Neural progenitor cell (in vitro differentiated cells): ENCODE measurements at regions not wholly inside any gene's neighbourhood (a gene's known extent, or its start where the extent isn't known, plus 50 kb on each side); places are given as distances from the start of the nearest gene placed in this dataset.

Experiments
- DNase-seq: peaks from one replicate; pipeline ENCODE4 v3.0.0-alpha.2; 2016; ENCODE audit warnings: low spot score
- H2AFZ ChIP-seq: fragments of 200-600 bp; sonication (generic); replicated peaks from 2 replicates; pipeline ENCODE4 v1.6.1; 2016; ENCODE audit warnings: antibody characterized with exemption
- H3F3A ChIP-seq: fragments of 200-600 bp; sonication (generic); 2 replicates; pipeline ENCODE4 v1.6.1; 2016; ENCODE audit warnings: antibody characterized with exemption, low read depth
- H3K27ac ChIP-seq: fragments of 200-600 bp; sonication (generic); 2 replicates; pipeline ENCODE4 v1.5.1; 2016; ENCODE audit warnings: mild to moderate bottlenecking
- H3K27me3 ChIP-seq: fragments of 200-600 bp; sonication (generic); 2 replicates; pipeline ENCODE4 v1.6.1; 2016; ENCODE audit warnings: mild to moderate bottlenecking, moderate library complexity
- H3K36me3 ChIP-seq: fragments of 200-600 bp; sonication (generic); 2 replicates; pipeline ENCODE4 v1.5.1; 2016
- H3K4me1 ChIP-seq: fragments of 200-600 bp; sonication (generic); 2 replicates; pipeline ENCODE4 v1.6.1; 2016; ENCODE audit warnings: mixed run types
- H3K4me2 ChIP-seq: fragments of 200-600 bp; sonication (generic); 2 replicates; pipeline ENCODE4 v1.6.1; 2016
- H3K4me3 ChIP-seq: fragments of 200-600 bp; sonication (generic); 2 replicates; pipeline ENCODE4 v1.5.1; 2016
- H3K79me2 ChIP-seq: fragments of 200-600 bp; sonication (generic); 2 replicates; pipeline ENCODE4 v1.6.1; 2016; ENCODE audit warnings: low read depth
- H3K9ac ChIP-seq: fragments of 200-600 bp; sonication (generic); 2 replicates; pipeline ENCODE4 v1.6.1; 2016
- H3K9me3 ChIP-seq: fragments of 200-600 bp; sonication (generic); 2 replicates; pipeline ENCODE4 v1.5.1; 2016; ENCODE audit warnings: low read depth
- H4K20me1 ChIP-seq: fragments of 200-600 bp; sonication (generic); 2 replicates; pipeline ENCODE4 v1.6.1; 2016; ENCODE audit warnings: low read depth
- H3K27ac Mint-ChIP-seq: 3 replicates; pipeline ENCODE4 v1.8.0; 2021; ENCODE audit warnings: mixed read lengths
- H3K27me3 Mint-ChIP-seq: 2 replicates; pipeline ENCODE4 v1.8.0; 2022; ENCODE audit warnings: low read depth, mild to moderate bottlenecking, inconsistent platforms, moderate library complexity, mixed read lengths; ENCODE audit not compliant: insufficient read depth
- H3K36me3 Mint-ChIP-seq: 3 replicates; pipeline ENCODE4 v1.8.0; 2021; ENCODE audit warnings: mixed read lengths
- H3K4me1 Mint-ChIP-seq: 3 replicates; pipeline ENCODE4 v1.8.0; 2021; ENCODE audit warnings: mixed read lengths
- H3K4me3 Mint-ChIP-seq: 3 replicates; pipeline ENCODE4 v1.8.0; 2021; ENCODE audit warnings: mild to moderate bottlenecking, moderate library complexity, mixed read lengths
- H3K9me3 Mint-ChIP-seq: 3 replicates; pipeline ENCODE4 v1.8.0; 2020; ENCODE audit warnings: mixed read lengths
- EZH2 ChIP-seq: fragments of 200-600 bp; sonication (generic); IDR thresholded peaks from 2 replicates; pipeline ENCODE4 v1.6.1; 2017; ENCODE audit warnings: antibody characterized with exemption, mild to moderate bottlenecking, moderate library complexity
- EZH2phosphoT487 ChIP-seq: fragments of 200-600 bp; sonication (generic); IDR thresholded peaks from 2 replicates; pipeline ENCODE4 v1.6.1; 2017; ENCODE audit warnings: antibody characterized with exemption
- TF ChIP-seq, protein P1 (sequence below): fragments of 200-600 bp; sonication (generic); IDR thresholded peaks from 2 replicates; pipeline ENCODE4 v1.5.1; 2017; ENCODE audit warnings: antibody characterized with exemption, mild to moderate bottlenecking

DNA sequence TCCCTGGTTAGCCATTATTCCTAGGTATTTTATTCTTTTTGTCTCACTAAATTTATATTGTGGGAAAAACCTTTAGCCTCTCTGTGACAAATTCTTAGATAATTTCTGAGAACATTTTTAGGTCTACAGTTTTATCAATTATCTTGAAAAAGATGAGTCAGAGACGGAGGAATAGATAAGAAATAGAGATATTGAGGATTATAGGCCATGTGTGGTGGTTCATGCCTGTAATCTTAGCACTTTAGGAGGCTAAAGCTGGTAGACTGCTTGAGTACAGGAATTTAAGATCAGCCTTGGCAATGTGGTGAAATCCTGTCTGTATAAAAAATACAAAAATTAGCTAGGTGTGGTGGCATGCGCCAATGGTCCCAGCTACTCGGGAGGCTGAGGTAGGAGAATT is 960.2 kb downstream of the SQOR start:
- H3K9me3 Mint-ChIP-seq = peaks cover 4% of the 10 kb centered on the region
- no peaks in the 10 kb centered on the region for H3K79me2 ChIP-seq
- no peaks in the 10 kb centered on the region for H3K4me1 ChIP-seq
- H4K20me1 ChIP-seq = no peaks in the 10 kb centered on the region
- H3K27ac ChIP-seq = no peak overlapping the region
- H3K4me3 ChIP-seq = no peak overlapping the region
- TF ChIP-seq, protein P1, sequence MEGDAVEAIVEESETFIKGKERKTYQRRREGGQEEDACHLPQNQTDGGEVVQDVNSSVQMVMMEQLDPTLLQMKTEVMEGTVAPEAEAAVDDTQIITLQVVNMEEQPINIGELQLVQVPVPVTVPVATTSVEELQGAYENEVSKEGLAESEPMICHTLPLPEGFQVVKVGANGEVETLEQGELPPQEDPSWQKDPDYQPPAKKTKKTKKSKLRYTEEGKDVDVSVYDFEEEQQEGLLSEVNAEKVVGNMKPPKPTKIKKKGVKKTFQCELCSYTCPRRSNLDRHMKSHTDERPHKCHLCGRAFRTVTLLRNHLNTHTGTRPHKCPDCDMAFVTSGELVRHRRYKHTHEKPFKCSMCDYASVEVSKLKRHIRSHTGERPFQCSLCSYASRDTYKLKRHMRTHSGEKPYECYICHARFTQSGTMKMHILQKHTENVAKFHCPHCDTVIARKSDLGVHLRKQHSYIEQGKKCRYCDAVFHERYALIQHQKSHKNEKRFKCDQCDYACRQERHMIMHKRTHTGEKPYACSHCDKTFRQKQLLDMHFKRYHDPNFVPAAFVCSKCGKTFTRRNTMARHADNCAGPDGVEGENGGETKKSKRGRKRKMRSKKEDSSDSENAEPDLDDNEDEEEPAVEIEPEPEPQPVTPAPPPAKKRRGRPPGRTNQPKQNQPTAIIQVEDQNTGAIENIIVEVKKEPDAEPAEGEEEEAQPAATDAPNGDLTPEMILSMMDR = no peak
- TF ChIP-seq EZH2 (no peak), EZH2phosphoT487 (no peak)
- H3K27me3 ChIP-seq = no peaks in the 10 kb centered on the region
- no peak for DNase-seq
- H3K36me3 Mint-ChIP-seq = no peaks in the 10 kb centered on the region
- H3K4me2 ChIP-seq = no peak overlapping the region
- H3F3A ChIP-seq = no peaks in the 10 kb centered on the region
- no peak overlapping the region for H3K9ac ChIP-seq
- no peaks in the 10 kb centered on the region for H3K27me3 Mint-ChIP-seq
- no peaks in the 10 kb centered on the region for H3K4me1 Mint-ChIP-seq
- H3K4me3 Mint-ChIP-seq = no peak overlapping the region
- H3K27ac Mint-ChIP-seq = no peak overlapping the region
- no peak overlapping the region for H2AFZ ChIP-seq
- H3K36me3 ChIP-seq = no peaks in the 10 kb centered on the region
- H3K9me3 ChIP-seq = no peaks in the 10 kb centered on the region

DNA sequence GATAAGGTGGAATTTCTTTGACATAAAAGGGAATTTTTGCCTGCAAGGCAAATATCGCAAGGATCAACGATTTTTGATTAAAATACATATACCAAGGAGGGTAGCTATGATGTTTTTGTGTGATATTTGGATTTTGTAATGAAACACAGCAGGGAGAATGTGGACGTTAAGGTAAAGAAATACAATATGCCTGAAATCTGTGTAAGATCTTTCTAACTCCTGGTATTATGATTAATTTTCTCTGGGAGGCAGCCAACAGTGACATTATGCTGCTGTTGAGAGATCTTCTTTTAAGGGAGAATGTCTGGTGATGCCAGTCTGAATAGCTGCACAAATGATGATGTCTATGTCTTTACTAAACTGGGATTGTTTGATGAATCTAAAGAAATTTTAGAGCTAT is 972.2 kb downstream of the SQOR start:
- Mint-ChIP-seq H3K36me3 (no peaks in the 10 kb centered on the region), H3K4me3 (no peak overlapping the region), H3K27me3 (no peaks in the 10 kb centered on the region), H3K9me3 (no peaks in the 10 kb centered on the region), H3K4me1 (no peaks in the 10 kb centered on the region), H3K27ac (no peak overlapping the region)
- no peaks in the 10 kb centered on the region for H4K20me1 ChIP-seq
- no peak for DNase-seq
- H3K27me3 ChIP-seq = no peaks in the 10 kb centered on the region
- no peak overlapping the region for H3K4me3 ChIP-seq
- no peaks in the 10 kb centered on the region for H3K4me1 ChIP-seq
- no peak overlapping the region for H3K4me2 ChIP-seq
- H3K79me2 ChIP-seq = no peaks in the 10 kb centered on the region
- H2AFZ ChIP-seq = no peak overlapping the region
- no peak for TF ChIP-seq EZH2phosphoT487
- TF ChIP-seq, protein P1 = no peak
- no peak for TF ChIP-seq EZH2
- no peak overlapping the region for H3K9ac ChIP-seq
- no peaks in the 10 kb centered on the region for H3F3A ChIP-seq
- H3K36me3 ChIP-seq = no peaks in the 10 kb centered on the region
- no peak overlapping the region for H3K27ac ChIP-seq
- no peaks in the 10 kb centered on the region for H3K9me3 ChIP-seq

DNA sequence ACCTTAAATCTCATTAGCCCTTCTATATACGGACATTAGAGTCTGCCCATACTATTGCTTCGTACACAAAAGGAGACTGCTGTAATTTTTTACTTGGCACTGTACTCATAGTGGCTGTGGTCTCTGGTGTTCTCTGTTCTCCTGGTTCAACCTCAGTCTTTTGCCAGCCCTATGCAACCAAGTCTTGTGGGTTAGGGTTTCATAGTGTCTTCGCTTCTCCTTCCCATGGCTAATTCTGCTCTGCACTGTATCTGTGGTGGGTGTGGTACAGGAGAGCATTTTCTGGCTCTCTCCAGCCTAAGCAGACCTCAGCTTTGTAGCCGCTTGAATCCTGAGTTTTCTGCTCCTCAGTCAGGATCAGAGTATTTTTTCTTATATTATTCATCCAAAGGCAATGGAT is 981.2 kb downstream of the SQOR start:
- Mint-ChIP-seq H3K27ac (no peak overlapping the region), H3K27me3 (peaks cover 2% of the 10 kb centered on the region), H3K4me3 (no peak overlapping the region), H3K9me3 (peaks cover 12% of the 10 kb centered on the region), H3K4me1 (peaks cover 2% of the 10 kb centered on the region), H3K36me3 (peaks cover 2% of the 10 kb centered on the region)
- Histone ChIP-seq H3K79me2 (no peaks in the 10 kb centered on the region), H3K36me3 (no peaks in the 10 kb centered on the region), H4K20me1 (no peaks in the 10 kb centered on the region), H2AFZ (no peak overlapping the region), H3K4me1 (no peaks in the 10 kb centered on the region), H3K27ac (no peak overlapping the region), H3K27me3 (no peaks in the 10 kb centered on the region), H3K4me3 (no peak overlapping the region), H3F3A (no peaks in the 10 kb centered on the region), H3K9me3 (no peaks in the 10 kb centered on the region), H3K9ac (no peak overlapping the region), H3K4me2 (no peak overlapping the region)
- DNase-seq = no peak
- TF ChIP-seq, protein P1 = no peak
- TF ChIP-seq EZH2 (no peak), EZH2phosphoT487 (no peak)

DNA sequence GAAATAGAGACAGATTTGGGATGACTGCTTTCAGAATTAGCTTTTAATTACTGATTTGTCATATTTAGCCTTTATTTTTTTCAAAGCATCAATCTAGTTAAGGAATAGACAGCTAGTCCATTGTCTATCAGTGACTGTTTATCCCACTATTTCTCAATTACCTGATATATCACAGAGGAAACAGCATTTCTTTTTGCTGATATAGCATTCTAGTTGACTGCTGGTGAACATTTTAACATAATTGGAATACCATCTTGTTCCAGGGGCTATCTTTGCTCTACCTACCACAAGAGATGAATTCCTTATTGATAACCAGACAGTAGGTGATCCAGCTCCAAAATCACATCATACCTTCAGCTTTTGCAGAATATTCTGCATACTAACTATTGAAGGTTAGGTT is 982.7 kb downstream of the SQOR start:
- Histone ChIP-seq H2AFZ (no peak overlapping the region), H3K9me3 (no peaks in the 10 kb centered on the region), H3K9ac (no peak overlapping the region), H3K4me1 (no peaks in the 10 kb centered on the region), H3K27ac (no peak overlapping the region), H3K79me2 (no peaks in the 10 kb centered on the region), H4K20me1 (no peaks in the 10 kb centered on the region), H3K36me3 (no peaks in the 10 kb centered on the region), H3K27me3 (no peaks in the 10 kb centered on the region), H3K4me2 (no peak overlapping the region), H3F3A (no peaks in the 10 kb centered on the region), H3K4me3 (no peak overlapping the region)
- peaks cover 2% of the 10 kb centered on the region for H3K27me3 Mint-ChIP-seq
- H3K4me1 Mint-ChIP-seq = peaks cover 2% of the 10 kb centered on the region
- no peak for DNase-seq
- peaks cover 2% of the 10 kb centered on the region for H3K36me3 Mint-ChIP-seq
- peaks cover 12% of the 10 kb centered on the region for H3K9me3 Mint-ChIP-seq
- TF ChIP-seq, protein P1 = no peak
- TF ChIP-seq EZH2phosphoT487 (no peak), EZH2 (no peak)
- no peak overlapping the region for H3K27ac Mint-ChIP-seq
- no peak overlapping the region for H3K4me3 Mint-ChIP-seq
